H1 (cell line): ENCODE measurements at regions not wholly inside any gene's neighbourhood (a gene's known extent, or its start where the extent isn't known, plus 50 kb on each side); places are given as distances from the start of the nearest gene placed in this dataset.

Experiments
- CTCF ChIA-PET: fragments of 300-600 bp; sonication (Branson Sonifier 250); formaldehyde crosslinking; loops from one replicate; lab custom pipeline; 2021; ENCODE audit not compliant: partially characterized antibody; lab: Charles Lee
- POLR2A ChIA-PET: fragments of 300-600 bp; sonication (Branson Sonifier 250); formaldehyde crosslinking; loops from one replicate; lab custom pipeline; 2021; ENCODE audit warnings: inconsistent platforms; ENCODE audit not compliant: partially characterized antibody; lab: Charles Lee
- DNase-seq, 2 experiments: peaks; one replicate each; pipeline versions ENCODE4 v3.0.0 to v3.0.0-alpha.2; 2010 to 2022; ENCODE audit warnings: low spot score in 2 of 2, low read depth in 1 of 2, mixed read lengths in 1 of 2
- FAIRE-seq: peaks from 2 replicates; lab custom pipeline; 2011; peaks lifted over from hg19 to GRCh38; lab: Jason Lieb, UNC
- H2AFZ ChIP-seq: 2 replicates; pipeline ENCODE4 v1.8.1; 2012; ENCODE audit warnings: low read length, inconsistent platforms
- H2AK5ac ChIP-seq: 2 replicates; pipeline ENCODE4 v1.6.1; 2013; ENCODE audit warnings: low read depth, low read length
- H2BK120ac ChIP-seq: replicated peaks from 2 replicates; pipeline ENCODE3; 2013; ENCODE audit warnings: low read depth, low read length, inconsistent platforms
- H2BK12ac ChIP-seq: 2 replicates; pipeline ENCODE4 v1.6.1; 2013; ENCODE audit warnings: low read depth, low read length
- H2BK15ac ChIP-seq: 2 replicates; pipeline ENCODE4 v1.6.1; 2013; ENCODE audit warnings: low read length
- H2BK20ac ChIP-seq: 2 replicates; pipeline ENCODE4 v1.6.1; 2013; ENCODE audit warnings: low read length
- H2BK5ac ChIP-seq: 2 replicates; pipeline ENCODE4 v1.6.1; 2013; ENCODE audit warnings: low read depth, low read length
- H3K14ac ChIP-seq: 2 replicates; pipeline ENCODE4 v1.6.1; 2013; ENCODE audit warnings: inconsistent platforms; ENCODE audit not compliant: insufficient read length
- H3K18ac ChIP-seq: 2 replicates; pipeline ENCODE4 v1.6.1; 2013; ENCODE audit warnings: low read length; ENCODE audit errors: extremely low read depth
- H3K23ac ChIP-seq: 2 replicates; pipeline ENCODE4 v1.6.1; 2013; ENCODE audit warnings: inconsistent platforms; ENCODE audit not compliant: insufficient read length
- H3K23me2 ChIP-seq: 2 replicates; pipeline ENCODE4 v1.6.1; 2013; ENCODE audit warnings: low read depth, low read length
- H3K27ac ChIP-seq: 2 replicates; pipeline ENCODE4 v1.6.1; 2011; ENCODE audit warnings: low read depth, low read length, inconsistent platforms
- H3K27me3 ChIP-seq, 4 experiments: replicated peaks in 1 of 4; 1 replicate in 1 of 4; 2 replicates in 3 of 4; pipeline versions ENCODE4 v1.6.1 to v1.8.1; 2011 to 2013; ENCODE audit warnings: low read length in 3 of 4, mild to moderate bottlenecking in 3 of 4, inconsistent platforms in 2 of 4, mixed read lengths in 2 of 4, moderate library complexity in 1 of 4; ENCODE audit not compliant: control insufficient read depth in 3 of 4, insufficient read depth in 3 of 4; ENCODE audit errors: extremely low read depth in 1 of 4
- H3K36me3 ChIP-seq, 4 experiments: 2 replicates each; pipeline versions ENCODE4 v1.6.1 to v1.8.1; 2011 to 2013; ENCODE audit warnings: mild to moderate bottlenecking in 4 of 4, low read length in 3 of 4, moderate library complexity in 2 of 4, control low read depth in 1 of 4, inconsistent platforms in 1 of 4; ENCODE audit not compliant: insufficient read depth in 4 of 4, control insufficient read depth in 2 of 4
- H3K4ac ChIP-seq: replicated peaks from 2 replicates; pipeline ENCODE3; 2013; ENCODE audit warnings: low read length, low read depth, mixed read lengths, inconsistent platforms; ENCODE audit not compliant: insufficient read length
- H3K4me1 ChIP-seq, 4 experiments: replicated peaks in 1 of 4; 1 replicate in 1 of 4; 2 replicates in 3 of 4; pipeline versions ENCODE4 v1.6.1 to v1.8.1; 2011 to 2013; ENCODE audit warnings: low read length in 3 of 4, inconsistent platforms in 2 of 4, mixed read lengths in 1 of 4; ENCODE audit not compliant: insufficient read depth in 4 of 4, control insufficient read depth in 3 of 4
- H3K4me2 ChIP-seq, 2 experiments: 2 replicates each; pipeline versions ENCODE4 v1.6.1 to v1.8.1; 2011 to 2013; ENCODE audit warnings: low read depth in 2 of 2, low read length in 2 of 2, control low read depth in 1 of 2, inconsistent platforms in 1 of 2, mild to moderate bottlenecking in 1 of 2; ENCODE audit not compliant: insufficient read depth in 1 of 2
- H3K4me3 ChIP-seq, 4 experiments: fragments of 200-600, 300-600 bp in 1 of 4; sonication (generic), shearing (Covaris generic), sonication (Bioruptor Twin) in 1 of 4; 2 replicates each; pipeline versions ENCODE4 v1.5.1 to v1.8.1; 2011 to 2016; ENCODE audit warnings: low read length in 4 of 4, low read depth in 3 of 4, control low read depth in 2 of 4, inconsistent platforms in 2 of 4, mild to moderate bottlenecking in 2 of 4, mixed read lengths in 1 of 4, moderate library complexity in 1 of 4; ENCODE audit not compliant: insufficient read depth in 2 of 4; ENCODE audit errors: extremely low read depth in 1 of 4
- H3K56ac ChIP-seq: replicated peaks from 2 replicates; pipeline ENCODE3; 2013; ENCODE audit warnings: low read depth, mild to moderate bottlenecking, mixed read lengths, low read length, inconsistent platforms; ENCODE audit not compliant: insufficient read length
- H3K79me1 ChIP-seq: 2 replicates; pipeline ENCODE4 v1.6.1; 2013; ENCODE audit warnings: low read depth, low read length, control low read depth
- H3K79me2 ChIP-seq, 2 experiments: 2 replicates each; pipeline versions ENCODE4 v1.6.1 to v1.8.1; 2012 to 2013; ENCODE audit warnings: low read length in 2 of 2, mild to moderate bottlenecking in 2 of 2, inconsistent platforms in 1 of 2; ENCODE audit not compliant: insufficient read depth in 2 of 2, control insufficient read depth in 1 of 2
- H3K9ac ChIP-seq, 4 experiments: replicated peaks in 1 of 4; 1 replicate in 1 of 4; 2 replicates in 3 of 4; pipeline versions ENCODE4 v1.6.1 to v1.8.1; 2011 to 2013; ENCODE audit warnings: low read depth in 3 of 4, low read length in 3 of 4, control low read depth in 2 of 4, mild to moderate bottlenecking in 2 of 4, moderate library complexity in 2 of 4, inconsistent platforms in 1 of 4; ENCODE audit errors: extremely low read depth in 1 of 4
- H3K9me3 ChIP-seq, 2 experiments: 2 replicates each; pipeline versions ENCODE4 v1.6.1 to v1.8.1; 2012 to 2013; ENCODE audit warnings: mild to moderate bottlenecking in 2 of 2, moderate library complexity in 2 of 2, control low read depth in 1 of 2, inconsistent platforms in 1 of 2, low read depth in 1 of 2, low read length in 1 of 2, mixed read lengths in 1 of 2; ENCODE audit not compliant: insufficient read depth in 2 of 2
- H4K20me1 ChIP-seq, 2 experiments: replicated peaks in 1 of 2; 2 replicates each; pipeline versions ENCODE3 to v1.8.1; 2011 to 2013; ENCODE audit warnings: inconsistent platforms in 2 of 2, low read length in 2 of 2, mild to moderate bottlenecking in 1 of 2; ENCODE audit not compliant: insufficient read depth in 2 of 2, control insufficient read depth in 1 of 2
- H4K5ac ChIP-seq: 2 replicates; pipeline ENCODE4 v1.6.1; 2013; ENCODE audit warnings: low read length, low read depth, mixed read lengths, inconsistent platforms; ENCODE audit not compliant: insufficient read length
- H4K8ac ChIP-seq: 2 replicates; pipeline ENCODE4 v1.8.0; 2013; ENCODE audit warnings: mild to moderate bottlenecking, moderate library complexity, low read length, inconsistent platforms; ENCODE audit not compliant: insufficient read depth; ENCODE audit errors: extremely low read depth
- H4K91ac ChIP-seq: replicated peaks from 2 replicates; pipeline ENCODE3; 2013; ENCODE audit warnings: low read length, mixed read lengths, inconsistent platforms; ENCODE audit not compliant: insufficient read length
- CBX8 ChIP-seq: fragments of 300-800, 300-1000 bp; sonication (generic); IDR thresholded peaks from 2 replicates; pipeline ENCODE4 v1.7.1; 2016; ENCODE audit warnings: low read depth, low read length, borderline replicate concordance
- CTCF ChIP-seq, 3 experiments: IDR thresholded peaks; 1 replicate in 2 of 3; 2 replicates in 1 of 3; pipeline versions ENCODE4 v1.5.1 to v1.6.1; 2011; ENCODE audit warnings: low read length in 3 of 3, mild to moderate bottlenecking in 3 of 3, inconsistent platforms in 2 of 3, low read depth in 1 of 3, moderate library complexity in 1 of 3; ENCODE audit not compliant: insufficient read depth in 1 of 3; ENCODE audit errors: control extremely low read depth in 1 of 3
- HDAC2 ChIP-seq, 2 experiments: fragments of 300-600 bp in 1 of 2; sonication (generic) in 1 of 2; IDR thresholded peaks; 2 replicates each; pipeline ENCODE4 v1.6.1; 2011 to 2012; ENCODE audit warnings: low read depth in 2 of 2, low read length in 2 of 2, mild to moderate bottlenecking in 2 of 2, moderate library complexity in 2 of 2, borderline replicate concordance in 1 of 2, inconsistent platforms in 1 of 2
- RAD21 ChIP-seq, 2 experiments: IDR thresholded peaks in 1 of 2; conservative IDR thresholded peaks in 1 of 2; 2 replicates each; pipeline ENCODE4 v1.6.1; 2011; ENCODE audit warnings: low read depth in 2 of 2, low read length in 2 of 2, improper control_type of control experiment in 1 of 2, inconsistent platforms in 1 of 2, mild to moderate bottlenecking in 1 of 2, moderate library complexity in 1 of 2
- SUZ12 ChIP-seq: fragments of 200-600 bp; sonication (generic); IDR thresholded peaks from 2 replicates; pipeline ENCODE4 v1.6.1; 2012; ENCODE audit warnings: mild to moderate bottlenecking, inconsistent platforms, low read length, moderate library complexity, mixed read lengths
- TAF1 ChIP-seq: IDR thresholded peaks from 2 replicates; pipeline ENCODE4 v1.6.1; 2011; ENCODE audit warnings: mild to moderate bottlenecking, low read depth, low read length
- WGBS, 2 experiments: shearing (Covaris generic) in 1 of 2; methylation state at CpG; one replicate each; pipeline versions ENCODE4 v1.1.6 to v1.1.7; 2013 to 2015; ENCODE audit warnings: low lambda C conversion rate in 2 of 2, mixed read lengths in 2 of 2, inconsistent platforms in 1 of 2, low coverage in 1 of 2, missing lambda C conversion rate in 1 of 2; ENCODE audit not compliant: insufficient replicate concordance in 2 of 2, insufficient coverage in 1 of 2, insufficient read length in 1 of 2; ENCODE audit errors: extremely low coverage in 1 of 2, missing lambda C conversion rate in 1 of 2; 5-methylcytosine and 5-hydroxymethylcytosine counted together

GRCh38 chrX:58025979-58026378 lies 115.7 kb upstream of the ZXDA start:
- no peak overlapping the region for H3K23ac ChIP-seq
- 65% methylated on average over 5 of the region's 5 CpGs; no CpG with 5 or more reads in 1 of the 2 experiments for WGBS, 2 experiments
- no peak overlapping the region for H3K4ac ChIP-seq
- no peaks in the 10 kb centered on the region for H3K36me3 ChIP-seq
- H3K23me2 ChIP-seq, result no peaks in the 10 kb centered on the region
- no peak overlapping the region for H3K4me3 ChIP-seq
- H3K79me2 ChIP-seq, result no peaks in the 10 kb centered on the region
- no peak overlapping the region for H2BK120ac ChIP-seq
- no peak overlapping the region for H4K5ac ChIP-seq
- ChIA-PET POLR2A (no interaction called here), CTCF (no interaction called here)
- H4K91ac ChIP-seq, result no peak overlapping the region
- no peak overlapping the region for H2AFZ ChIP-seq
- H3K27me3 ChIP-seq, result no peaks in the 10 kb centered on the region
- H3K56ac ChIP-seq, result no peak overlapping the region
- FAIRE-seq, result no peak
- no peaks in the 10 kb centered on the region for H4K20me1 ChIP-seq
- TF ChIP-seq TAF1, result no peak
- TF ChIP-seq SUZ12, result no peak
- no peak for TF ChIP-seq HDAC2 (IDR thresholded peaks at IDR 0.05; ENCODE audit: borderline replicate concordance in 1 of 2, low read depth in 2 of 2, low read length in 2 of 2)
- no peak for TF ChIP-seq CBX8
- TF ChIP-seq CTCF (IDR thresholded peaks at IDR 0.05; ENCODE audit: control extremely low read depth in 1 of 3, insufficient read depth in 1 of 3, low read depth in 1 of 3, low read length in 3 of 3), result 0 out of 4 replicates have a peak, but pooled peaks of 1 of the 3 experiments have one; percentile 13
- TF ChIP-seq RAD21 (IDR thresholded peaks at IDR 0.05 in 1 of 2, conservative IDR thresholded peaks at IDR 0.05 in 1 of 2; ENCODE audit: low read depth in 2 of 2, low read length in 2 of 2), result peak; percentile 33 to 46
- no peak overlapping the region for H3K9ac ChIP-seq
- DNase-seq, result peak in 1 of 2 experiments; percentile 24
- H3K9me3 ChIP-seq, result peaks cover 8 to 10% of the 10 kb centered on the region in 2 experiments; a peak in 3 of 4 replicates
- no peak overlapping the region for H2BK20ac ChIP-seq
- H2BK5ac ChIP-seq, result no peak overlapping the region
- H3K79me1 ChIP-seq, result no peaks in the 10 kb centered on the region
- H3K4me1 ChIP-seq, result no peaks in the 10 kb centered on the region
- no peak overlapping the region for H4K8ac ChIP-seq
- no peak overlapping the region for H2BK12ac ChIP-seq
- no peak overlapping the region for H3K14ac ChIP-seq
- no peak overlapping the region for H2BK15ac ChIP-seq
- H3K18ac ChIP-seq, result no peak overlapping the region
- no peak overlapping the region for H3K4me2 ChIP-seq
- H2AK5ac ChIP-seq, result no peak overlapping the region
- H3K27ac ChIP-seq, result no peak overlapping the region
